ENCODE measurements at regions not wholly inside any gene's neighbourhood (a gene's known extent, or its start where the extent isn't known, plus 50 kb on each side); places are given as distances from the start of the nearest gene placed in this dataset.

DNA sequence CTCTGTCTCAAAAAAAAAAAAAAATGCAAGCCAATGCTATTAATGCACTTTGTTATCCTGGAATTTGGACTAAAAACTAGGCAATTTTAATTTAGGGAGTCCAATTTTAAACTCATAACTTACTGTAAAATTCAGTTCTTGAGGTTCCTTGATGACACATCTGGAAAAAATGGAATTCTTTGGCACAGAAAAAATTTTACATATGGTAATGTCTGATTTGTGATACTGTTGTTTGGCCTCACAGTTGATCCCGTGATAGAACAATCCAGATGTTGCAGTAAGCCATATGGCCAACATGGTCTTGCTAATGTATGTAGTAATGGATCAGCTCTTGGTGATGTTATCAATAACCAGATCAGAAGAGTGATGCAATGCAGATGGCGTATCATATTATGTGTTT, 1089.8 kb downstream of the FLRT2 start:
- no peak for TF ChIP-seq USF2 (IDR thresholded peaks at IDR 0.05; ENCODE audit: low read depth, low read length)
- TF ChIP-seq, protein P1, sequence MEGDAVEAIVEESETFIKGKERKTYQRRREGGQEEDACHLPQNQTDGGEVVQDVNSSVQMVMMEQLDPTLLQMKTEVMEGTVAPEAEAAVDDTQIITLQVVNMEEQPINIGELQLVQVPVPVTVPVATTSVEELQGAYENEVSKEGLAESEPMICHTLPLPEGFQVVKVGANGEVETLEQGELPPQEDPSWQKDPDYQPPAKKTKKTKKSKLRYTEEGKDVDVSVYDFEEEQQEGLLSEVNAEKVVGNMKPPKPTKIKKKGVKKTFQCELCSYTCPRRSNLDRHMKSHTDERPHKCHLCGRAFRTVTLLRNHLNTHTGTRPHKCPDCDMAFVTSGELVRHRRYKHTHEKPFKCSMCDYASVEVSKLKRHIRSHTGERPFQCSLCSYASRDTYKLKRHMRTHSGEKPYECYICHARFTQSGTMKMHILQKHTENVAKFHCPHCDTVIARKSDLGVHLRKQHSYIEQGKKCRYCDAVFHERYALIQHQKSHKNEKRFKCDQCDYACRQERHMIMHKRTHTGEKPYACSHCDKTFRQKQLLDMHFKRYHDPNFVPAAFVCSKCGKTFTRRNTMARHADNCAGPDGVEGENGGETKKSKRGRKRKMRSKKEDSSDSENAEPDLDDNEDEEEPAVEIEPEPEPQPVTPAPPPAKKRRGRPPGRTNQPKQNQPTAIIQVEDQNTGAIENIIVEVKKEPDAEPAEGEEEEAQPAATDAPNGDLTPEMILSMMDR (conservative IDR thresholded peaks at IDR 0.05; ENCODE audit: low read depth, low read length), result no peak

Data from IMR-90 (cell line).